ENCODE measurements at regions not wholly inside any gene's neighbourhood (a gene's known extent, or its start where the extent isn't known, plus 50 kb on each side); places are given as distances from the start of the nearest gene placed in this dataset.

GRCh38 chr4:176451443-176451842 lies 131.7 kb downstream of the SPCS3 start:
- H3K4me3 Mint-ChIP-seq, result no peak overlapping the region
- H3K36me3 Mint-ChIP-seq, result no peaks in the 10 kb centered on the region
- ATAC-seq (ENCODE audit: low read depth in 2 of 2) (no peak), DNase-seq (no peak)
- no peak overlapping the region for H3K27ac Mint-ChIP-seq
- H3K4me1 Mint-ChIP-seq, result no peaks in the 10 kb centered on the region
- peaks cover 0 to 8% (median 0%) of the 10 kb centered on the region in 7 donors for H3K9me3 Mint-ChIP-seq
- no peaks in the 10 kb centered on the region for H3K27me3 Mint-ChIP-seq

- Mint-ChIP-seq H3K27ac (no peak overlapping the region), H3K36me3 (no peaks in the 10 kb centered on the region), H3K27me3 (no peaks in the 10 kb centered on the region), H3K4me1 (no peaks in the 10 kb centered on the region), H3K9me3 (peaks cover 0 to 9% (median 2%) of the 10 kb centered on the region in 7 donors), H3K4me3 (no peak overlapping the region)
- ATAC-seq (ENCODE audit: low read depth in 2 of 2) (no peak), DNase-seq (no peak)
Measured at GRCh38 chr4:176453079-176453478, 133.3 kb downstream of the SPCS3 start.

DNA sequence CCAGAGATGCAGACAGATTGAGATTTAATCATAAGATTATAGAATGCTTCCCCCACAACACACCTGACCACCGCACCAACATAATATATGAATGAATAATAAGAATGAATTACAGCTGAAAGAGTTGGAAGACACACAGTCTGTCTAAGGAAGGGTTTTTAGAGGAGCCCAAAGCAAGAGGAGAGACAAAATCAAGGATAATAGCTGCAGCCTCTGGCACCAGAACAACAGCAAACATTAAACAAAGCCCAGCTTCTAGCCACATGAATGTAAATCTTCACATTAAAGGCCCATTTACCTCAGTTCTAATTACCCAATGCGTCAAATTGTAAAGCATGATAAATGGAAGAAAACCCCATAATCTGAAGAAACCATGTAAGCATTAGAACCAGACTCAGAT lies 133.9 kb downstream of the SPCS3 start:
- ATAC-seq (ENCODE audit: low read depth in 2 of 2) (no peak), DNase-seq (no peak)
- H3K9me3 Mint-ChIP-seq, result peaks cover 0 to 9% (median 2%) of the 10 kb centered on the region in 7 donors
- no peak overlapping the region for H3K4me3 Mint-ChIP-seq
- no peaks in the 10 kb centered on the region for H3K4me1 Mint-ChIP-seq
- H3K27ac Mint-ChIP-seq, result no peak overlapping the region
- no peaks in the 10 kb centered on the region for H3K27me3 Mint-ChIP-seq
- no peaks in the 10 kb centered on the region for H3K36me3 Mint-ChIP-seq

GRCh38 chr4:176464748-176465147 lies 145.0 kb downstream of the SPCS3 start:
- DNase-seq (no peak), ATAC-seq (ENCODE audit: low read depth in 2 of 2) (no peak)
- Mint-ChIP-seq H3K9me3 (peaks cover 3 to 19% (median 6%) of the 10 kb centered on the region in 7 donors), H3K4me3 (no peak overlapping the region), H3K4me1 (no peaks in the 10 kb centered on the region), H3K27me3 (no peaks in the 10 kb centered on the region), H3K27ac (no peak overlapping the region), H3K36me3 (no peaks in the 10 kb centered on the region)

GRCh38 chr4:176467001-176467400 lies 147.2 kb downstream of the SPCS3 start:
- no peak overlapping the region for H3K27ac Mint-ChIP-seq

DNA sequence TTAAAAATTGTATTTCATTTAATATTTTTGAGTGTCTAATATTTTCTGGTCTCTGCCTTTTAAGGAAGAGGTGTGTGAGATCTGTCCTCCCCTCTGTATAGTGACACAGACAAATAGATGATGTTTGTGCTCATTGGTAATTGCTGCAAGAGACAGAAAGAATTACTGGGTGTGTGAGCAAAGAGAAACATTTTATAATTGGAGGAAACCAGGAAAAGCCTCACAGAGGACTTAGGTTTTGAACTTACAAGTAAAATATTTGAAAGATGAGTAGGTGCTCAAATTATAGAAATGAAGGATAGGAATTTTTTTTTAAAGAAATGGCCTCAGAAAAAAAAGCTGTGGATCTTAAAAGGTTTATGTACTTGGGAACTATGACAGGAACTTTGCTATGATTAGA lies 149.8 kb downstream of the SPCS3 start:
- Mint-ChIP-seq H3K9me3 (peaks cover 0 to 12% (median 3%) of the 10 kb centered on the region in 7 donors), H3K27me3 (no peaks in the 10 kb centered on the region), H3K27ac (no peak overlapping the region), H3K4me3 (no peak overlapping the region), H3K4me1 (no peaks in the 10 kb centered on the region), H3K36me3 (no peaks in the 10 kb centered on the region)
- no peak for DNase-seq
- ATAC-seq (ENCODE audit: low read depth in 2 of 2), result no peak

More at GRCh38 chr4:176467001-176467400, 147.2 kb downstream of the SPCS3 start:
- no peaks in the 10 kb centered on the region for H3K36me3 Mint-ChIP-seq
- H3K4me1 Mint-ChIP-seq, result no peaks in the 10 kb centered on the region
- DNase-seq, result no peak
- H3K27me3 Mint-ChIP-seq, result no peaks in the 10 kb centered on the region
- peaks cover 3 to 16% (median 6%) of the 10 kb centered on the region in 7 donors for H3K9me3 Mint-ChIP-seq
- no peak for ATAC-seq (ENCODE audit: low read depth in 2 of 2)
- H3K4me3 Mint-ChIP-seq, result no peak overlapping the region

DNA sequence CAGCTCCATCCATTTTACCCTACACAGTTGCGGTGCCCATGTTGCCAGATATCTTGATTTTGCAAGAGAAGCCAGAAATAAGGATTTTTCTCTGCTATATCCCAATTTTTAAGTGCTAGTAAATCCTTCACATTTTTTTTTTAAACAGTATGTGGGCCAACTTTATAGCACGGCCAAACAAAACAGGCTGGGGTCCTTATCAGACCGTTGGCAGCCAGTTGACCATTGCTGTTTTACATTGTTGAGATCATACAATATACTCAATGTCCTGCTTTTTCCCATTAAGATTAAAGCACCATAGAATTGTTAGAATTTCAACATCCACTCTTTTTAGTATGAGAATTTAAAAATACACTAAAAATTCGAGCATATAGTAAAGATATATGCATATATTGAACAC lies 150.9 kb downstream of the SPCS3 start:
- Mint-ChIP-seq H3K4me1 (no peaks in the 10 kb centered on the region), H3K27ac (no peak overlapping the region), H3K27me3 (no peaks in the 10 kb centered on the region), H3K36me3 (no peaks in the 10 kb centered on the region), H3K4me3 (no peak overlapping the region), H3K9me3 (peaks cover 3 to 13% (median 7%) of the 10 kb centered on the region in 7 donors)
- ATAC-seq (ENCODE audit: low read depth in 2 of 2), result no peak
- DNase-seq, result no peak

GRCh38 chr4:176475067-176475466 lies 155.3 kb downstream of the SPCS3 start:
- Mint-ChIP-seq H3K4me1 (no peaks in the 10 kb centered on the region), H3K9me3 (peaks cover 6 to 41% (median 15%) of the 10 kb centered on the region in 7 donors), H3K27me3 (no peaks in the 10 kb centered on the region), H3K36me3 (no peaks in the 10 kb centered on the region), H3K27ac (no peak overlapping the region), H3K4me3 (no peak overlapping the region)
- DNase-seq, result no peak
- ATAC-seq (ENCODE audit: low read depth in 2 of 2), result no peak

- Mint-ChIP-seq H3K9me3 (peaks cover 6 to 41% (median 15%) of the 10 kb centered on the region in 7 donors), H3K4me3 (no peak overlapping the region), H3K4me1 (no peaks in the 10 kb centered on the region), H3K27ac (no peak overlapping the region), H3K36me3 (no peaks in the 10 kb centered on the region), H3K27me3 (no peaks in the 10 kb centered on the region)
- ATAC-seq (ENCODE audit: low read depth in 2 of 2), result no peak
- no peak for DNase-seq
Measured at GRCh38 chr4:176478076-176478475, 158.3 kb downstream of the SPCS3 start.

GRCh38 chr4:176479767-176480166 lies 160.0 kb downstream of the SPCS3 start:
- H3K4me3 Mint-ChIP-seq, result no peak overlapping the region
- H3K27ac Mint-ChIP-seq, result no peak overlapping the region
- DNase-seq (no peak), ATAC-seq (ENCODE audit: low read depth in 2 of 2) (no peak)
- H3K9me3 Mint-ChIP-seq, result peaks cover 5 to 37% (median 15%) of the 10 kb centered on the region in 7 donors
- no peaks in the 10 kb centered on the region for H3K36me3 Mint-ChIP-seq
- H3K27me3 Mint-ChIP-seq, result no peaks in the 10 kb centered on the region
- no peaks in the 10 kb centered on the region for H3K4me1 Mint-ChIP-seq

DNA sequence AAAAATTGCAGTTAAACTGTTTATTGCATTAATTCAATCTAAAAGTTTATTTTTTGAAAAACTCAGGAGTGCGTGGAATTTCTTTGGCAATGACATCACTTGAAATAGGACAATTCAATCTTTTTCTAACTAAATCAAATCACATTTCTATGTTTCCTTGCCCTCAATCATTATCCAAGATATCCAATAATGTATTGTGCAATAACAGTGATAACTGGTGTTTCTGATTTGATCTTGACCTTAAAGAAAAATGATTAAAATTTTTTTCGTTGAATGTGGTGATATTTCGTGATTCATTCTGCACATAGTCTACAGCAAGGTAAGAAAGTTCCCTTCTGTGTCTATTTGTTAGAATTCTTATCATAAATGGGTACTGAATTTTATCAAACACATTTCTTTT lies 163.2 kb downstream of the SPCS3 start:
- Mint-ChIP-seq H3K27ac (no peak overlapping the region), H3K4me3 (no peak overlapping the region), H3K36me3 (no peaks in the 10 kb centered on the region), H3K4me1 (no peaks in the 10 kb centered on the region), H3K9me3 (peaks cover 0 to 14% (median 5%) of the 10 kb centered on the region in 7 donors), H3K27me3 (no peaks in the 10 kb centered on the region)
- ATAC-seq (ENCODE audit: low read depth in 2 of 2) (no peak), DNase-seq (no peak)

DNA sequence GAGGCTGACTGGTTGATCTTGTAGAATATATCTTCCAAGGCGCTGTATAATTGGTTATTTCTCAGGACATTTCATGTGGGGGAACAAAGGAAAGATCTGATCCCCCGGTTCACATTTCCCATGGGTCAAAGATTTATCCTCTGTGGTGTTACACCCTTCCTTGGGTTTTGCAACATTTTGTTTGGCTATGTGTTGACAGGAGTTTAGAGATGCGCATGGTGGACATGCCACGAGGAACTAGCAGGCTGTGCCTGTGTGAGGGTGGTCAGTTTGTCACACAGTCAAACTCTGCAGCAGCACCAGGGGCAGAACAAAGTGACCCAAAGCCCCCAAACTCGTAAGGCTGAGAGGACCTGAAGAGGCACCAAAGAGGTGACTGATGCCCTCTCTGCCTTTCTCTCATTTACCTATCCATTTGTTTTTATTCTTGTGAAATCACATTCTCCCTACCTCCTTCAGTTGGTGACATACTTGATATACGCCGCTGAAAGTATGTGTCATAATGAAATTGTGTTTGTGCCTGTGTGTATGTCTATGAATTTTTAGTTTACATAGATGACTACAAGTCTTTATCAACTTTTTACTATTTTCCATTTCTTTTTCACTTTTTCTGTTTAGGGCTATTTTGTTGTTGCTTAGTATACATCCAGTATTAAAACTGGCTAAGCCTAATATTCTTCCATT lies 164.7 kb downstream of the SPCS3 start:
- DNase-seq (no peak), ATAC-seq (ENCODE audit: low read depth in 2 of 2) (no peak)
- no peak overlapping the region for H3K4me3 Mint-ChIP-seq
- no peaks in the 10 kb centered on the region for H3K36me3 Mint-ChIP-seq
- no peaks in the 10 kb centered on the region for H3K27me3 Mint-ChIP-seq
- H3K4me1 Mint-ChIP-seq, result no peaks in the 10 kb centered on the region
- H3K9me3 Mint-ChIP-seq, result peaks cover 0 to 5% (median 0%) of the 10 kb centered on the region in 7 donors
- no peak overlapping the region for H3K27ac Mint-ChIP-seq

DNA sequence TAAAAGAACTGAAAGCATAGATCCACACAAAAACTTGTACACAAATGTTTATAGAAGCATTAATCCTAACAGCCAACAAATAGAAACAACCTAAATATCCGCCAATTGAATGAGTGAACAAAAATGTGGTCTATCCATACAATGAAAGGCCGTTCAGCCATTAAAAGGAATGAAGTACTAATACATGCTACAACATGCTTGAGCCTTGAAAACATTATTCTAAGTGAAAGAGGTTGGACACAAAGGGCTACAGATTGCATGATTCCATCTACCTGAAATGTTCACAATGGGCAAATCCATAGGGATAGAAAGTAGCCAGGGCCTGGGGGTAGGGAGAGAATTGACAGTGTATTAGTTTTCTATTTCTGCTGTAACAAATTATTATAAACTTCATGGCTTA lies 169.2 kb downstream of the SPCS3 start:
- ATAC-seq (ENCODE audit: low read depth in 2 of 2) (no peak), DNase-seq (no peak)
- H3K27me3 Mint-ChIP-seq, result no peaks in the 10 kb centered on the region
- no peaks in the 10 kb centered on the region for H3K36me3 Mint-ChIP-seq
- H3K27ac Mint-ChIP-seq, result no peak overlapping the region
- H3K9me3 Mint-ChIP-seq, result peaks cover 0 to 9% (median 0%) of the 10 kb centered on the region in 7 donors
- no peaks in the 10 kb centered on the region for H3K4me1 Mint-ChIP-seq
- H3K4me3 Mint-ChIP-seq, result no peak overlapping the region

DNA sequence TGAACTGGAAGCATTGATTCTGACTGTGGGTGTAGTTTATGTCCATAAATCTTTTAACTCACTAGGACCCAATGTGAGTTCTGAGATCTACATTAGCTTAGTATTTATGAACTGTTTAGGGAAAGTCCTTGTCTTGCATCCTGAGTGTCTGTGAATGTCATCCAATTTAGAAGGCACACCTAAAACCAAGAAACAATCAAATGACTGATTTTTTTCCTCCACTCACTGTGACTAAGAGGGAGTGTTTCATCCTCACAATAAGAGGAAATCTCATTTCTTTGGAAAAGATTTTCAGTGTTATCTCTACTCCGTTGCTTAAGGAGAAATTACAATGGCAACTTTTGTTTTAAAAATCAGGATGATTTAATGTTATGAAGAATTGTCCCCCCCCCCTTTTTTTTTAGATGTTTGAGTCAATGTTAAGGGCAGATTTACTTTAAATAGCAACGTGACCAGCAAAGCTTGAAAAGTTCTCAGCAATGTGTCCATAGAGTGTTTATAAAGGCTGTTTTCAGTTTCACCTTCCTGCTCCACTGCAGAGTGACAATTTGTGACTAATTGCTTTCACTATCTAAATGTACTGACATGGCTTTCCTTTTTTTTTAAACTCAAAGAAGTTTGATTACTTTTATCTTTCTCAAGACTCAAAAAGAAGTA lies 173.0 kb downstream of the SPCS3 start:
- Mint-ChIP-seq H3K4me3 (no peak overlapping the region), H3K27ac (no peak overlapping the region), H3K9me3 (peaks cover 0 to 20% (median 4%) of the 10 kb centered on the region in 7 donors), H3K36me3 (no peaks in the 10 kb centered on the region), H3K27me3 (no peaks in the 10 kb centered on the region), H3K4me1 (no peaks in the 10 kb centered on the region)
- DNase-seq (no peak), ATAC-seq (ENCODE audit: low read depth in 2 of 2) (no peak)

All from naive B cell (primary cell).